ENCODE measurements at regions not wholly inside any gene's neighbourhood (a gene's known extent, or its start where the extent isn't known, plus 50 kb on each side); places are given as distances from the start of the nearest gene placed in this dataset.

DNA sequence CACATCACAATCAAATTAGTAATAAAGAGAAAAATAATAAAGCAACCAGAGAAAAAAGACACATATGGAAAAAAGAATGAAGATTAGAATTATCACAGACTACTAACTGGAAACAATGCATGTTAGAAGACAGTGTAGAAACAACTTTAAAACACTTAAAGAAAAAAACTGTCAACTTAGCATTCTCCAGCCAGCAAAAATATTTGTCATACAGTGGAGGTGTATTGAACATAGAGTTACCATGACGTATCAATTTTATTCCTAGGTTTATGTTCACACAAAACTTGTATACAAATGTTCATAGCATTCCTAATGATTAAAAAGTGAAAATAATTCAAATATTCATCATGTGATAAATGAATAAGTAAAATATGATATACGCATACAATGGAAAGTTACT, 61.5 kb upstream of the ADAM23 start (continued):
- TF ChIP-seq, protein P1, sequence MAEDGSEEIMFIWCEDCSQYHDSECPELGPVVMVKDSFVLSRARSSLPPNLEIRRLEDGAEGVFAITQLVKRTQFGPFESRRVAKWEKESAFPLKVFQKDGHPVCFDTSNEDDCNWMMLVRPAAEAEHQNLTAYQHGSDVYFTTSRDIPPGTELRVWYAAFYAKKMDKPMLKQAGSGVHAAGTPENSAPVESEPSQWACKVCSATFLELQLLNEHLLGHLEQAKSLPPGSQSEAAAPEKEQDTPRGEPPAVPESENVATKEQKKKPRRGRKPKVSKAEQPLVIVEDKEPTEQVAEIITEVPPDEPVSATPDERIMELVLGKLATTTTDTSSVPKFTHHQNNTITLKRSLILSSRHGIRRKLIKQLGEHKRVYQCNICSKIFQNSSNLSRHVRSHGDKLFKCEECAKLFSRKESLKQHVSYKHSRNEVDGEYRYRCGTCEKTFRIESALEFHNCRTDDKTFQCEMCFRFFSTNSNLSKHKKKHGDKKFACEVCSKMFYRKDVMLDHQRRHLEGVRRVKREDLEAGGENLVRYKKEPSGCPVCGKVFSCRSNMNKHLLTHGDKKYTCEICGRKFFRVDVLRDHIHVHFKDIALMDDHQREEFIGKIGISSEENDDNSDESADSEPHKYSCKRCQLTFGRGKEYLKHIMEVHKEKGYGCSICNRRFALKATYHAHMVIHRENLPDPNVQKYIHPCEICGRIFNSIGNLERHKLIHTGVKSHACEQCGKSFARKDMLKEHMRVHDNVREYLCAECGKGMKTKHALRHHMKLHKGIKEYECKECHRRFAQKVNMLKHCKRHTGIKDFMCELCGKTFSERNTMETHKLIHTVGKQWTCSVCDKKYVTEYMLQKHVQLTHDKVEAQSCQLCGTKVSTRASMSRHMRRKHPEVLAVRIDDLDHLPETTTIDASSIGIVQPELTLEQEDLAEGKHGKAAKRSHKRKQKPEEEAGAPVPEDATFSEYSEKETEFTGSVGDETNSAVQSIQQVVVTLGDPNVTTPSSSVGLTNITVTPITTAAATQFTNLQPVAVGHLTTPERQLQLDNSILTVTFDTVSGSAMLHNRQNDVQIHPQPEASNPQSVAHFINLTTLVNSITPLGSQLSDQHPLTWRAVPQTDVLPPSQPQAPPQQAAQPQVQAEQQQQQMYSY (CRISPR knock-in tag; IDR thresholded peaks at IDR 0.05), result no peak
- no peak for TF ChIP-seq TEAD4 (CRISPR knock-in tag; IDR thresholded peaks at IDR 0.05)
- TF ChIP-seq, protein P2, sequence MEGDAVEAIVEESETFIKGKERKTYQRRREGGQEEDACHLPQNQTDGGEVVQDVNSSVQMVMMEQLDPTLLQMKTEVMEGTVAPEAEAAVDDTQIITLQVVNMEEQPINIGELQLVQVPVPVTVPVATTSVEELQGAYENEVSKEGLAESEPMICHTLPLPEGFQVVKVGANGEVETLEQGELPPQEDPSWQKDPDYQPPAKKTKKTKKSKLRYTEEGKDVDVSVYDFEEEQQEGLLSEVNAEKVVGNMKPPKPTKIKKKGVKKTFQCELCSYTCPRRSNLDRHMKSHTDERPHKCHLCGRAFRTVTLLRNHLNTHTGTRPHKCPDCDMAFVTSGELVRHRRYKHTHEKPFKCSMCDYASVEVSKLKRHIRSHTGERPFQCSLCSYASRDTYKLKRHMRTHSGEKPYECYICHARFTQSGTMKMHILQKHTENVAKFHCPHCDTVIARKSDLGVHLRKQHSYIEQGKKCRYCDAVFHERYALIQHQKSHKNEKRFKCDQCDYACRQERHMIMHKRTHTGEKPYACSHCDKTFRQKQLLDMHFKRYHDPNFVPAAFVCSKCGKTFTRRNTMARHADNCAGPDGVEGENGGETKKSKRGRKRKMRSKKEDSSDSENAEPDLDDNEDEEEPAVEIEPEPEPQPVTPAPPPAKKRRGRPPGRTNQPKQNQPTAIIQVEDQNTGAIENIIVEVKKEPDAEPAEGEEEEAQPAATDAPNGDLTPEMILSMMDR (IDR thresholded peaks at IDR 0.05), result no peak
- TF ChIP-seq TP53 (CRISPR knock-in tag; IDR thresholded peaks at IDR 0.05), result no peak
- TF ChIP-seq NFATC4 (CRISPR knock-in tag; IDR thresholded peaks at IDR 0.05), result no peak

DNA sequence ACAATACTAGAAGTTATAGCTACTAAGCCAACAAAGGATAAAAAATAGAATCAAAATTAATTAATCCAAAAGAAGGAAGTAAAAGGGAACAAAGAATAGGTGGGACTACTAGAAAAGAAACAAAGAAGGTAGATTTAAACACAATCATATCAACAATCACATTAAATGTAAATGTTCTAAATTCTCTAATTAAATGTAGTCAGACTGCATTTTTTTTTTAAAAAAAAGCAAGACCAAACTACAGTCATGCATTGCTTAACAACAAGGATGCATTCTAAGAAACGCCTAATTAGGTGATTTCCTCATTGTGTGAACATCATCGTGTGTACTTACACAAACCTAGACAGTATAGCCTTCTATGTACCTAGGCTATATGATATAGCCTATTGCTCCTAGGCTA, 59.7 kb upstream of the ADAM23 start:
- peaks cover 2% of the 10 kb centered on the region; the same call in 1 of the 2 replicates for H3K36me3 Mint-ChIP-seq
- TF ChIP-seq, protein P1 (CRISPR knock-in tag; IDR thresholded peaks at IDR 0.05), result no peak
- TF ChIP-seq, protein P3, sequence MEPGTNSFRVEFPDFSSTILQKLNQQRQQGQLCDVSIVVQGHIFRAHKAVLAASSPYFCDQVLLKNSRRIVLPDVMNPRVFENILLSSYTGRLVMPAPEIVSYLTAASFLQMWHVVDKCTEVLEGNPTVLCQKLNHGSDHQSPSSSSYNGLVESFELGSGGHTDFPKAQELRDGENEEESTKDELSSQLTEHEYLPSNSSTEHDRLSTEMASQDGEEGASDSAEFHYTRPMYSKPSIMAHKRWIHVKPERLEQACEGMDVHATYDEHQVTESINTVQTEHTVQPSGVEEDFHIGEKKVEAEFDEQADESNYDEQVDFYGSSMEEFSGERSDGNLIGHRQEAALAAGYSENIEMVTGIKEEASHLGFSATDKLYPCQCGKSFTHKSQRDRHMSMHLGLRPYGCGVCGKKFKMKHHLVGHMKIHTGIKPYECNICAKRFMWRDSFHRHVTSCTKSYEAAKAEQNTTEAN (CRISPR knock-in tag; IDR thresholded peaks at IDR 0.05), result no peak
- TF ChIP-seq RELA (CRISPR knock-in tag; IDR thresholded peaks at IDR 0.05; ENCODE audit: borderline replicate concordance) (no peak), FOXJ3 (CRISPR knock-in tag; IDR thresholded peaks at IDR 0.05; ENCODE audit: borderline replicate concordance) (no peak), PRRX2 (CRISPR knock-in tag; IDR thresholded peaks at IDR 0.05) (no peak), EMX1 (CRISPR knock-in tag; IDR thresholded peaks at IDR 0.05) (no peak), GRHL2 (CRISPR knock-in tag; IDR thresholded peaks at IDR 0.05; ENCODE audit: insufficient replicate concordance, severe bottlenecking) (no peak), FOXP1 (CRISPR knock-in tag; IDR thresholded peaks at IDR 0.05; ENCODE audit: borderline replicate concordance) (no peak), NFATC4 (CRISPR knock-in tag; IDR thresholded peaks at IDR 0.05) (no peak), ZNF263 (CRISPR knock-in tag; IDR thresholded peaks at IDR 0.05; ENCODE audit: low read depth) (no peak), SOX15 (CRISPR knock-in tag; IDR thresholded peaks at IDR 0.05) (no peak), ZNF232 (CRISPR knock-in tag; IDR thresholded peaks at IDR 0.05) (no peak)
- TF ChIP-seq, protein P4, sequence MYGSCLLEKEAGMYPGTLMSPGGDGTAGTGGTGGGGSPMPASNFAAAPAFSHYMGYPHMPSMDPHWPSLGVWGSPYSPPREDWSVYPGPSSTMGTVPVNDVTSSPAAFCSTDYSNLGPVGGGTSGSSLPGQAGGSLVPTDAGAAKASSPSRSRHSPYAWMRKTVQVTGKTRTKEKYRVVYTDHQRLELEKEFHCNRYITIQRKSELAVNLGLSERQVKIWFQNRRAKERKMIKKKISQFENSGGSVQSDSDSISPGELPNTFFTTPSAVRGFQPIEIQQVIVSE (CRISPR knock-in tag; IDR thresholded peaks at IDR 0.05; ENCODE audit: borderline replicate concordance), result no peak
- TF ChIP-seq, protein P5, sequence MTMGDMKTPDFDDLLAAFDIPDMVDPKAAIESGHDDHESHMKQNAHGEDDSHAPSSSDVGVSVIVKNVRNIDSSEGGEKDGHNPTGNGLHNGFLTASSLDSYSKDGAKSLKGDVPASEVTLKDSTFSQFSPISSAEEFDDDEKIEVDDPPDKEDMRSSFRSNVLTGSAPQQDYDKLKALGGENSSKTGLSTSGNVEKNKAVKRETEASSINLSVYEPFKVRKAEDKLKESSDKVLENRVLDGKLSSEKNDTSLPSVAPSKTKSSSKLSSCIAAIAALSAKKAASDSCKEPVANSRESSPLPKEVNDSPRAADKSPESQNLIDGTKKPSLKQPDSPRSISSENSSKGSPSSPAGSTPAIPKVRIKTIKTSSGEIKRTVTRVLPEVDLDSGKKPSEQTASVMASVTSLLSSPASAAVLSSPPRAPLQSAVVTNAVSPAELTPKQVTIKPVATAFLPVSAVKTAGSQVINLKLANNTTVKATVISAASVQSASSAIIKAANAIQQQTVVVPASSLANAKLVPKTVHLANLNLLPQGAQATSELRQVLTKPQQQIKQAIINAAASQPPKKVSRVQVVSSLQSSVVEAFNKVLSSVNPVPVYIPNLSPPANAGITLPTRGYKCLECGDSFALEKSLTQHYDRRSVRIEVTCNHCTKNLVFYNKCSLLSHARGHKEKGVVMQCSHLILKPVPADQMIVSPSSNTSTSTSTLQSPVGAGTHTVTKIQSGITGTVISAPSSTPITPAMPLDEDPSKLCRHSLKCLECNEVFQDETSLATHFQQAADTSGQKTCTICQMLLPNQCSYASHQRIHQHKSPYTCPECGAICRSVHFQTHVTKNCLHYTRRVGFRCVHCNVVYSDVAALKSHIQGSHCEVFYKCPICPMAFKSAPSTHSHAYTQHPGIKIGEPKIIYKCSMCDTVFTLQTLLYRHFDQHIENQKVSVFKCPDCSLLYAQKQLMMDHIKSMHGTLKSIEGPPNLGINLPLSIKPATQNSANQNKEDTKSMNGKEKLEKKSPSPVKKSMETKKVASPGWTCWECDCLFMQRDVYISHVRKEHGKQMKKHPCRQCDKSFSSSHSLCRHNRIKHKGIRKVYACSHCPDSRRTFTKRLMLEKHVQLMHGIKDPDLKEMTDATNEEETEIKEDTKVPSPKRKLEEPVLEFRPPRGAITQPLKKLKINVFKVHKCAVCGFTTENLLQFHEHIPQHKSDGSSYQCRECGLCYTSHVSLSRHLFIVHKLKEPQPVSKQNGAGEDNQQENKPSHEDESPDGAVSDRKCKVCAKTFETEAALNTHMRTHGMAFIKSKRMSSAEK (CRISPR knock-in tag; IDR thresholded peaks at IDR 0.05; ENCODE audit: borderline replicate concordance), result no peak
- TF ChIP-seq, protein P6, sequence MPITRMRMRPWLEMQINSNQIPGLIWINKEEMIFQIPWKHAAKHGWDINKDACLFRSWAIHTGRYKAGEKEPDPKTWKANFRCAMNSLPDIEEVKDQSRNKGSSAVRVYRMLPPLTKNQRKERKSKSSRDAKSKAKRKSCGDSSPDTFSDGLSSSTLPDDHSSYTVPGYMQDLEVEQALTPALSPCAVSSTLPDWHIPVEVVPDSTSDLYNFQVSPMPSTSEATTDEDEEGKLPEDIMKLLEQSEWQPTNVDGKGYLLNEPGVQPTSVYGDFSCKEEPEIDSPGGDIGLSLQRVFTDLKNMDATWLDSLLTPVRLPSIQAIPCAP (CRISPR knock-in tag; IDR thresholded peaks at IDR 0.05), result no peak
- TF ChIP-seq, protein P7, sequence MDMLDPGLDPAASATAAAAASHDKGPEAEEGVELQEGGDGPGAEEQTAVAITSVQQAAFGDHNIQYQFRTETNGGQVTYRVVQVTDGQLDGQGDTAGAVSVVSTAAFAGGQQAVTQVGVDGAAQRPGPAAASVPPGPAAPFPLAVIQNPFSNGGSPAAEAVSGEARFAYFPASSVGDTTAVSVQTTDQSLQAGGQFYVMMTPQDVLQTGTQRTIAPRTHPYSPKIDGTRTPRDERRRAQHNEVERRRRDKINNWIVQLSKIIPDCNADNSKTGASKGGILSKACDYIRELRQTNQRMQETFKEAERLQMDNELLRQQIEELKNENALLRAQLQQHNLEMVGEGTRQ (CRISPR knock-in tag; IDR thresholded peaks at IDR 0.05), result no peak
- H3K9me3 Mint-ChIP-seq, result peaks cover 19% of the 10 kb centered on the region
- no peak for ATAC-seq
- no peaks in the 10 kb centered on the region; the same call in 1 of the 2 replicates for H3K27me3 Mint-ChIP-seq (ENCODE audit: low read depth)
- DNase-seq (ENCODE audit: low spot score), result no peak
- ChIA-PET CTCF (no interaction called here), POLR2A (no interaction called here)
- H3K4me1 Mint-ChIP-seq, result no peaks in the 10 kb centered on the region
- no peak overlapping the region for H3K27ac Mint-ChIP-seq
- H3K4me3 Mint-ChIP-seq, result no peak overlapping the region
